Endothelial cell of umbilical vein (primary cell): ENCODE measurements at regions not wholly inside any gene's neighbourhood (a gene's known extent, or its start where the extent isn't known, plus 50 kb on each side); places are given as distances from the start of the nearest gene placed in this dataset.

Source experiments
- EZH2 ChIP-seq: IDR thresholded peaks from 2 replicates; pipeline ENCODE4 v1.6.1; 2012; ENCODE audit warnings: borderline replicate concordance, low read depth, mild to moderate bottlenecking, moderate library complexity, low read length, inconsistent platforms; ENCODE audit not compliant: severe bottlenecking
- GATA2 ChIP-seq: IDR thresholded peaks from 2 replicates; pipeline ENCODE4 v1.7.0; 2011; ENCODE audit warnings: low read depth, mild to moderate bottlenecking, moderate library complexity, mixed read lengths, low read length; ENCODE audit not compliant: insufficient read length, insufficient read depth
- JUN ChIP-seq: IDR thresholded peaks from 2 replicates; pipeline ENCODE4 v1.6.1; 2011; ENCODE audit warnings: borderline replicate concordance, low read depth; ENCODE audit not compliant: insufficient read length, insufficient read depth
- MYC ChIP-seq: IDR thresholded peaks from one replicate; pipeline ENCODE4 v1.6.1; 2011; ENCODE audit warnings: mild to moderate bottlenecking, low read depth, low read length
- POLR2A ChIP-seq: IDR thresholded peaks from 2 replicates; pipeline ENCODE4 v1.6.1; 2012; ENCODE audit warnings: low read depth, mild to moderate bottlenecking, control low read depth, low read length
- POLR2AphosphoS5 ChIP-seq: IDR thresholded peaks from 2 replicates; pipeline ENCODE4 v1.6.1; 2012; ENCODE audit warnings: low read depth, mild to moderate bottlenecking, control low read depth, low read length, moderate library complexity; ENCODE audit not compliant: insufficient read depth
- TF ChIP-seq, protein P1 (sequence below), 2 donors: IDR thresholded peaks; 1 replicate in 1 of 2; 2 replicates in 1 of 2; pipeline ENCODE4 v1.5.1; 2011; ENCODE audit warnings: low read length in 2 of 2, mild to moderate bottlenecking in 2 of 2, moderate library complexity in 2 of 2, control low read depth in 1 of 2, inconsistent platforms in 1 of 2, low read depth in 1 of 2; ENCODE audit not compliant: insufficient read depth in 1 of 2; ENCODE audit errors: extremely low read depth in 1 of 2
- TF ChIP-seq, protein P2 (sequence below): IDR thresholded peaks from 2 replicates; pipeline ENCODE4 v1.6.1; 2011; ENCODE audit not compliant: insufficient read depth, insufficient read length

DNA sequence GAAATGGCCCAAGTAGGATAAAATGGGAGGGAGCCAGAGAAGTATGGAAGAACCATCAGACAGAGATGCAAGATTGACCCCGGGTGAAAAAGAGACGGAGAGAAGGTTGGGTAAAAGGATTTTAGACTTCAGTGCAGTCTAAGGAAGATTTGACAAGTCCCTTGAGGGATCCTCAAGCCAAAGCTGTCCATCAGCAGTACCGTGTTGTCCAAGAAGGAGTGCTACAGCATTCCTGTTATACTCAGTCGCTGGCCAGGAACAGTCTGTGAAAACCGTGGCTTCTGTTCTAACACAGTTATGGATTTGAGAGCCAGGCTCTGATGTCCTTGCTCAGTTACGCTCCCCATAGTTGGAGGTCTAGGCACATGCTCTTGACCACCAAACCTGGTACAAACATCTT lies 383.9 kb upstream of the DAB2 start:
- no peak for TF ChIP-seq POLR2AphosphoS5
- TF ChIP-seq POLR2A = no peak
- TF ChIP-seq GATA2 = no peak
- no peak for TF ChIP-seq EZH2
- TF ChIP-seq, protein P1, sequence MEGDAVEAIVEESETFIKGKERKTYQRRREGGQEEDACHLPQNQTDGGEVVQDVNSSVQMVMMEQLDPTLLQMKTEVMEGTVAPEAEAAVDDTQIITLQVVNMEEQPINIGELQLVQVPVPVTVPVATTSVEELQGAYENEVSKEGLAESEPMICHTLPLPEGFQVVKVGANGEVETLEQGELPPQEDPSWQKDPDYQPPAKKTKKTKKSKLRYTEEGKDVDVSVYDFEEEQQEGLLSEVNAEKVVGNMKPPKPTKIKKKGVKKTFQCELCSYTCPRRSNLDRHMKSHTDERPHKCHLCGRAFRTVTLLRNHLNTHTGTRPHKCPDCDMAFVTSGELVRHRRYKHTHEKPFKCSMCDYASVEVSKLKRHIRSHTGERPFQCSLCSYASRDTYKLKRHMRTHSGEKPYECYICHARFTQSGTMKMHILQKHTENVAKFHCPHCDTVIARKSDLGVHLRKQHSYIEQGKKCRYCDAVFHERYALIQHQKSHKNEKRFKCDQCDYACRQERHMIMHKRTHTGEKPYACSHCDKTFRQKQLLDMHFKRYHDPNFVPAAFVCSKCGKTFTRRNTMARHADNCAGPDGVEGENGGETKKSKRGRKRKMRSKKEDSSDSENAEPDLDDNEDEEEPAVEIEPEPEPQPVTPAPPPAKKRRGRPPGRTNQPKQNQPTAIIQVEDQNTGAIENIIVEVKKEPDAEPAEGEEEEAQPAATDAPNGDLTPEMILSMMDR (IDR thresholded peaks at IDR 0.05; ENCODE audit: extremely low read depth in 1 of 2, insufficient read depth in 1 of 2, low read depth in 1 of 2, low read length in 2 of 2) = no peak
- TF ChIP-seq, protein P2, sequence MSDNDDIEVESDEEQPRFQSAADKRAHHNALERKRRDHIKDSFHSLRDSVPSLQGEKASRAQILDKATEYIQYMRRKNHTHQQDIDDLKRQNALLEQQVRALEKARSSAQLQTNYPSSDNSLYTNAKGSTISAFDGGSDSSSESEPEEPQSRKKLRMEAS = no peak
- TF ChIP-seq JUN = no peak
- TF ChIP-seq MYC = no peak
